Epithelial cell of esophagus (primary cell): ENCODE measurements at regions not wholly inside any gene's neighbourhood (a gene's known extent, or its start where the extent isn't known, plus 50 kb on each side); places are given as distances from the start of the nearest gene placed in this dataset.

Experiments
- DNase-seq: peaks from one replicate; pipeline ENCODE4 v3.0.0; 2010; ENCODE audit warnings: low read depth
- H3K4me3 ChIP-seq: 2 replicates; pipeline ENCODE4 v1.5.1; 2011; ENCODE audit warnings: mild to moderate bottlenecking, low read length, control low read depth
- TF ChIP-seq, protein P1 (sequence below): IDR thresholded peaks from 2 replicates; pipeline ENCODE4 v1.5.1; 2011; ENCODE audit warnings: low read depth, mild to moderate bottlenecking, low read length, control low read depth, inconsistent platforms; ENCODE audit not compliant: insufficient read depth; ENCODE audit errors: missing control alignments

GRCh38 chr7:140269004-140269638 lies 92.3 kb upstream of the KDM7A start:
- DNase-seq: no peak
- no peak overlapping the region for H3K4me3 ChIP-seq
- TF ChIP-seq, protein P1, sequence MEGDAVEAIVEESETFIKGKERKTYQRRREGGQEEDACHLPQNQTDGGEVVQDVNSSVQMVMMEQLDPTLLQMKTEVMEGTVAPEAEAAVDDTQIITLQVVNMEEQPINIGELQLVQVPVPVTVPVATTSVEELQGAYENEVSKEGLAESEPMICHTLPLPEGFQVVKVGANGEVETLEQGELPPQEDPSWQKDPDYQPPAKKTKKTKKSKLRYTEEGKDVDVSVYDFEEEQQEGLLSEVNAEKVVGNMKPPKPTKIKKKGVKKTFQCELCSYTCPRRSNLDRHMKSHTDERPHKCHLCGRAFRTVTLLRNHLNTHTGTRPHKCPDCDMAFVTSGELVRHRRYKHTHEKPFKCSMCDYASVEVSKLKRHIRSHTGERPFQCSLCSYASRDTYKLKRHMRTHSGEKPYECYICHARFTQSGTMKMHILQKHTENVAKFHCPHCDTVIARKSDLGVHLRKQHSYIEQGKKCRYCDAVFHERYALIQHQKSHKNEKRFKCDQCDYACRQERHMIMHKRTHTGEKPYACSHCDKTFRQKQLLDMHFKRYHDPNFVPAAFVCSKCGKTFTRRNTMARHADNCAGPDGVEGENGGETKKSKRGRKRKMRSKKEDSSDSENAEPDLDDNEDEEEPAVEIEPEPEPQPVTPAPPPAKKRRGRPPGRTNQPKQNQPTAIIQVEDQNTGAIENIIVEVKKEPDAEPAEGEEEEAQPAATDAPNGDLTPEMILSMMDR: no peak

DNA sequence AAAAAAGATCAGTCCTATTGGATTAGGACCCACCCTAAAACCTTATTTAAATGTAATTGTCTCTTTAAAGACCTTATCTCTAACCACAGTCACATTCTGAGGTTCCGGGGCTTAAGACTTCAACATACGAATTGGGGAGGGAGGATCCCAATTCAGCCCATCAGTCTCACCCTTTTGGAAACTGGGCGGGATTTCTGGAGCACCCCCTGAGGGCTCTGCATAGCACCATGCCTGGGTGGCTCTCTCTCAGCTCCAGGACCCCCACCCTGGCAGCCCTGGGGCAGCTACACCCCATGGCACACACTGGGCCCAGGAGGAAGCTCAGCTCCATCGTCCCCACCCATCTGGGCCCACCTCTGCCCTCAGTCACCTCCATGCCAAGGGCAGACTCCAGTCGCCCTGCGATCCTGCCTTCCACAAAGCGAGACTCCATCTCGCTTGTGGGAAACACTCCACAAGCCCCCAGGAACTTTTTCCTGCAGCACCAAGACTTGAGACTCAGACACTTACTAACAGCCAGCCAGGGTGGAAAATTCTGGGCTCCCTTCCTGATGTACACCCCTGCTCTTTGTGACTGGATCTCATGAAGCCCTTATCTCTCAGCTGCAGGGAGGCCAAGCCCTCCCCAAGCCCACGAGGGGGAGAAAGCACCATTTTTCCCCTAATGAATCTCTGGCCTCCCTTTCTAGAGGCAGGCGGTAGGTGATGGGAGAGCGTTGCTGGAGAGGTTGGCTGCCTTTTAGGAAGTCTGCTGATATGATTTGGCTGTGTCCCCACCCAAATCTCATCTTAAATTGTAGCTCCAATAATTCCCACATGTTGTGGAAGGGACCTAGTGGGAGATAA lies 90.8 kb upstream of the KDM7A start:
- no peak for DNase-seq
- TF ChIP-seq, protein P1: no peak
- no peak overlapping the region for H3K4me3 ChIP-seq

DNA sequence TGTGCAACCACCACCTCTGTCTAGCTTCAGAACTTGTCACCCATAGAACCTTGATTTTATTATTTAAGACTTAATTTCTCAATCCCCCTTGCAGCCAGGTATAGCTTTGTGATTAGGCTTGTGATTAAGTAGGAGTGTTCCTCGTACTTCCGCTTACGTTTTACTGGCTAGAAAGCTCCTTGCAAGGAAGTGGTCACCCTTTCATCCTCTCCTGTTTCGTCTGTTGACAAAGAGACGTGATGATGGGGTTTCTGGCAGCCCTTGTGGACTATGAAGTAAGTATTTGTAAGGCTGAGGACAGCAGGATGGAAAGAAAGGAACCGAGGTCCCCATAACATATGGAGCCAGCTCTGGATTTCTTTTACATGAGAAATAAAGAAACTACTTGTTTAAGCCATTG lies 86.5 kb upstream of the KDM7A start:
- no peak for DNase-seq
- H3K4me3 ChIP-seq: no peak overlapping the region
- TF ChIP-seq, protein P1: no peak

DNA sequence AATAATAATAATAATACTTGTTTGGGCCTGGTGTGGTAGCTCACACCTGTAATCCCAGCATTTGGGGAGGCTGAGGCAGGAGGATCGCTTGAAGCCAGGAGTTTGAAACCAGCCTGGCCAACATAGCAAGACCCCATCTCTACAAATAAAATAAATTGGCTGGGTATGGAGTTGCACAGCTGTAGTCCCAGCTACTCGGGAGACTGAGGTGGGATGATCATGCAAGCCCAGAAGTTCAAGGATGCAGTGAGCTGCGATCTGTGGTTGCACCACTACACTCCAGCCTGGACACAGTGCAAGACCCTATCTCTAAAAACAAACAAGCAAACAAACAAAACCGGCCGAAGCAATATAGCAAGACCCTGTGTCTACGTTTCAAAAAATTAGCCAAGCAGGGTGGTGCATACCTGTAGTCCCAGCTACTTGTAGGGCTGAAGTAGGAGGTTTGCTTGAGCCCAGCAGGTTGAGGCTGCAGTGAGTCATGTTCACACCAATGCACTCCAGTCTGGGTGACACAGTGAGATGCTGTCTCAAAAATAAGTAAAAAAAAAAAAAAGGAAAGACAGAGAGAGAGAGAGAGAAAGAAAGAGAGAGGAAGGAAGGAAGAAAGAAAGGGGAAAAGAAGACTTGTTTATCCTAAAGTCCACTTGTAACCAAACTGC lies 85.6 kb upstream of the KDM7A start:
- TF ChIP-seq, protein P1: no peak
- no peak overlapping the region for H3K4me3 ChIP-seq
- peak; percentile 31 for DNase-seq

GRCh38 chr7:140261522-140261921 lies 84.7 kb upstream of the KDM7A start:
- DNase-seq: no peak
- H3K4me3 ChIP-seq: no peak overlapping the region
- TF ChIP-seq, protein P1: no peak

DNA sequence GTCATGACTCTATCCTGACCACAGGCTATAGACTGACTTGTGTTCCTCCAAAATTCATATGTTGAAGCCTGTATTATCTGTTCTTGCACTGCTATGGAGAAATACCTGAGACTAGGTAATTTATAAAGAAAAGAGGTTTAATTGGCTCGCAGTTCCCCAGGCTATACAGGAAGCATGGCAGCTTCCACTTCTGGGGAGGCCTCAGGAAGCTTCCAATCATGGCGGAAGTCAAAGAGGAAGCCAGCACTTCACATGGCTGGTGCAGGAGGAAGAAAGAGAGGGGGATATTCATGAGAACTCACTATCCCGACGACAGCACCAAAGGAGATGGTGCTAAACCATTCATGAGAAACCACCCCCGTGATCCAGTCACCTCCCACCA lies 84.3 kb upstream of the KDM7A start:
- no peak for DNase-seq
- no peak overlapping the region for H3K4me3 ChIP-seq
- TF ChIP-seq, protein P1: no peak
